GM12878 (cell line): ENCODE measurements at regions not wholly inside any gene's neighbourhood (a gene's known extent, or its start where the extent isn't known, plus 50 kb on each side); places are given as distances from the start of the nearest gene placed in this dataset.
"Not testable (repeated sequence)": the region's sequence is repeated elsewhere in the genome, so short reads cannot be mapped to it uniquely, and the experiment has no call there.

Experiments used
- ATAC-seq: fragments of 200-7000 bp; cut with Tn5 transposase; 3 replicates; pipeline ENCODE4 v1.9.1; 2020; ENCODE audit warnings: mild to moderate bottlenecking, moderate library complexity
- BruUV-seq: library from RNA; stranded (reverse); fragments of 400-500 nt; replicated peaks from 2 replicates; lab custom pipeline; 2021; lab: Mats Ljungman, UMichigan
- CTCF ChIA-PET: fragments of 300-600 bp; sonication (Branson Sonifier 250); formaldehyde crosslinking; extraction: SDS; loops from one replicate; lab custom pipeline; 2021; ENCODE audit warnings: inconsistent platforms; lab: Yijun Ruan, JAX
- POLR2A ChIA-PET: fragments of 350-600 bp; formaldehyde crosslinking; extraction: SDS; loops from one replicate; lab custom pipeline; 2021; ENCODE audit warnings: inconsistent platforms; lab: Charles Lee
- RAD21 ChIA-PET: fragments of 300-600 bp; sonication (Branson Sonifier 250); formaldehyde crosslinking; loops from one replicate; lab custom pipeline; 2023; ENCODE audit warnings: antibody characterized with exemption; ENCODE audit not compliant: unreplicated experiment; lab: Charles Lee
- SMC1A ChIA-PET: fragments of 300-600 bp; sonication (Branson Sonifier 250); formaldehyde crosslinking; loops from one replicate; lab custom pipeline; 2023; ENCODE audit not compliant: unreplicated experiment, uncharacterized antibody; lab: Charles Lee
- DNase-seq: peaks from one replicate; pipeline ENCODE4 v3.0.0-alpha.2; 2011; ENCODE audit warnings: low read depth, low spot score
- FAIRE-seq: peaks from 3 replicates; lab custom pipeline; 2011; peaks lifted over from hg19 to GRCh38; lab: Jason Lieb, UNC
- H2AFZ ChIP-seq: 2 replicates; pipeline ENCODE4 v1.6.0; 2011; ENCODE audit warnings: low read depth, low read length, control low read depth; ENCODE audit not compliant: control insufficient read depth
- H3K27ac ChIP-seq: 2 replicates; pipeline ENCODE4 v1.5.1; 2011; ENCODE audit warnings: control low read depth; ENCODE audit not compliant: control insufficient read depth, insufficient read depth
- H3K27me3 ChIP-seq, 2 experiments: replicated peaks in 1 of 2; 2 replicates each; pipeline versions ENCODE4 v1.6.0 to v1.6.1; 2011; ENCODE audit warnings: low read length in 1 of 2; ENCODE audit not compliant: control insufficient read depth in 2 of 2, insufficient read depth in 2 of 2
- H3K36me3 ChIP-seq, 2 experiments: 2 replicates each; pipeline ENCODE4 v1.5.1; 2011; ENCODE audit warnings: low read length in 1 of 2; ENCODE audit not compliant: control insufficient read depth in 2 of 2, insufficient read depth in 2 of 2
- H3K4me1 ChIP-seq: 2 replicates; pipeline ENCODE4 v1.6.1; 2011; ENCODE audit warnings: mild to moderate bottlenecking, low read length, moderate library complexity, mixed read lengths; ENCODE audit not compliant: control insufficient read depth, insufficient read depth
- H3K4me2 ChIP-seq: 2 replicates; pipeline ENCODE4 v1.6.0; 2011; ENCODE audit warnings: control low read depth; ENCODE audit not compliant: control insufficient read depth, insufficient read depth
- H3K4me3 ChIP-seq: fragments of 200-600 bp; sonication (generic); 2 replicates; pipeline ENCODE4 v1.5.1; 2016
- H3K79me2 ChIP-seq: 2 replicates; pipeline ENCODE4 v1.6.0; 2011; ENCODE audit warnings: low read length; ENCODE audit not compliant: control insufficient read depth, insufficient read depth
- H3K9ac ChIP-seq: 2 replicates; pipeline ENCODE4 v1.8.0; 2011; ENCODE audit warnings: low read length, control low read depth, mixed read lengths; ENCODE audit not compliant: control insufficient read depth, insufficient read depth
- H3K9me3 ChIP-seq: replicated peaks from 3 replicates; pipeline ENCODE4 v1.5.1; 2011; ENCODE audit warnings: mild to moderate bottlenecking, low read length; ENCODE audit not compliant: control insufficient read depth, insufficient read depth
- H4K20me1 ChIP-seq: 2 replicates; pipeline ENCODE4 v1.6.0; 2011; ENCODE audit not compliant: control insufficient read depth, insufficient read depth
- ASH2L ChIP-seq: fragments of 300-600, 200-600 bp; sonication (generic); IDR thresholded peaks from 2 replicates; pipeline ENCODE4 v1.6.1; 2017; ENCODE audit warnings: low read depth, mild to moderate bottlenecking, borderline replicate concordance
- NR2C2 ChIP-seq: IDR thresholded peaks from 2 replicates; pipeline ENCODE4 v1.6.1; 2011; ENCODE audit warnings: borderline replicate concordance, low read depth; ENCODE audit not compliant: control insufficient read depth, insufficient read length
- PML ChIP-seq: IDR thresholded peaks from 2 replicates; pipeline ENCODE4 v1.6.1; 2012; ENCODE audit warnings: low read length, inconsistent platforms
- RB1 ChIP-seq: fragments of 450-650 bp; formaldehyde crosslinking; IDR thresholded peaks from 2 replicates; pipeline ENCODE4 v1.6.1; 2017; ENCODE audit warnings: mild to moderate bottlenecking, borderline replicate concordance
- SPI1 ChIP-seq: IDR thresholded peaks from 2 replicates; pipeline ENCODE4 v1.6.1; 2011; ENCODE audit warnings: low read depth, mild to moderate bottlenecking, low read length, moderate library complexity, borderline replicate concordance; ENCODE audit not compliant: insufficient read depth
- WGBS: methylation state at CpG from one replicate; pipeline ENCODE4 v1.1.6; 2016; ENCODE audit warnings: low lambda C conversion rate; ENCODE audit not compliant: insufficient replicate concordance, insufficient coverage; ENCODE audit errors: missing lambda C conversion rate; 5-methylcytosine and 5-hydroxymethylcytosine counted together
- in situ Hi-C: fragments of 300-500 bp; cut with MboI; formaldehyde crosslinking; loops from 9 replicates; pipeline ENCODE4 v1.14.3; 2018; ENCODE audit warnings: mixed read lengths
- intact Hi-C: fragments of 100-400 bp; cut with micrococcal nuclease; formaldehyde crosslinking; loops from one replicate; pipeline ENCODE4 v1.14.2; 2022; ENCODE audit not compliant: unreplicated experiment
- TF ChIP-seq, protein P1 (sequence below): IDR thresholded peaks from 2 replicates; pipeline ENCODE4 v1.6.1; 2012; ENCODE audit warnings: low read depth, low read length, improper control_type of control experiment
- TF ChIP-seq, protein P2 (sequence below): fragments of 450-650 bp; IDR thresholded peaks from 2 replicates; pipeline ENCODE4 v1.6.1; 2014; ENCODE audit warnings: mild to moderate bottlenecking

DNA sequence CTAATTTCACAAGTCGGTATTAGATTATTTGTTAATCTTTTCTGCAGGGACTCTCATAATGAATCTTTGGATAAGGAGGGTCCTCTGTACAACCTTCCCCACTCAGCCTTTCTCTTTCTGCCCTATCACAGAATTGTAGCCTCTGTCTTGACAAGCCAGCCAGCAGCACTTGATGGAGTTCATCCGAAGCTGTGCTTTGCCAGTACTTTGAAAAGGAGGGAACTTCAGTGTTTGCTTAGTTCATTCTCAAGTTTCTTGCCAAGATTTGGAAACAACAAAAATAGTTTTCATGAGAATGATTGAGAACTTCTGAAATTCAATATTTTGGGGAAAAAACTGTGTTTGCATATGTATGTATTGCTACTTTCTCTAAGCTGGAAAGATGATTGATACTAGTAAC lies 69.3 kb upstream of the HMGB1 start:
- SMC1A ChIA-PET, result interaction anchor here (1.2 kb wide), 1 partner anchor 31 kb away, joined by 5 read pairs; no protein-coding TSS in a partner anchor
- no TSS peak for BruUV-seq
- CTCF ChIA-PET, result interaction anchor here (1.0 kb wide), 1 partner anchor 13 kb away, joined by 4 read pairs; no protein-coding TSS in a partner anchor
- ATAC-seq (no peak), FAIRE-seq (no peak), DNase-seq (no peak)
- no peak overlapping the region for H3K4me2 ChIP-seq
- 95% methylated on average over 2 of the region's 2 CpGs for WGBS
- intact Hi-C loops (no loop called here), in situ Hi-C loops (no loop called here)
- TF ChIP-seq RB1 (no peak), ASH2L (no peak)
- TF ChIP-seq, protein P1, sequence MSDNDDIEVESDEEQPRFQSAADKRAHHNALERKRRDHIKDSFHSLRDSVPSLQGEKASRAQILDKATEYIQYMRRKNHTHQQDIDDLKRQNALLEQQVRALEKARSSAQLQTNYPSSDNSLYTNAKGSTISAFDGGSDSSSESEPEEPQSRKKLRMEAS, result no peak
- no peaks in the 10 kb centered on the region for H3K27me3 ChIP-seq
- POLR2A ChIA-PET, result no interaction called here
- H3K9ac ChIP-seq, result no peak overlapping the region
- no peak overlapping the region for H3K27ac ChIP-seq
- H3K4me3 ChIP-seq, result no peak overlapping the region
- no peaks in the 10 kb centered on the region for H3K36me3 ChIP-seq
- no peak overlapping the region for H2AFZ ChIP-seq
- RAD21 ChIA-PET, result no interaction called here
- no peaks in the 10 kb centered on the region for H3K9me3 ChIP-seq
- H4K20me1 ChIP-seq, result no peaks in the 10 kb centered on the region
- H3K79me2 ChIP-seq, result no peaks in the 10 kb centered on the region
- H3K4me1 ChIP-seq, result no peaks in the 10 kb centered on the region

DNA sequence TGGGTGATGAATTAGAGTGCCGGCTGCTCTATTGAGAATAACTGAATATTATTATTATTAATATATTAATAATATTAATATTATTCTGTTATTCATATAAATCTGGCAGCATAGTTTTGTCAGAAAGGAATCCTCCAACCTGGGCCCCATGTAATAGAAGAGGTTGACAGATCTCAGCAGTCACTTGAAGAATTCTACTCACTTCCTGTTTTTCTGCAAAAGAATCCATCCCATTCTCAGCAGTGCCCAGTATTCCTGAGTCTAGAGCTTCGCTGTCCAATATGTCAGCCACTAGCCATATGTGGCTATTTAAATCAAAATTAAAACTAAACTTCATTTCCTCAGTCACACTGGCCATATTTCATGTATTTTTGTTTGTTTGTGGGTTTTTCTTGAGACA lies 72.4 kb upstream of the USPL1 start:
- Histone ChIP-seq H3K4me2 (no peak overlapping the region), H3K36me3 (no peaks in the 10 kb centered on the region), H3K9ac (no peak overlapping the region), H3K9me3 (no peaks in the 10 kb centered on the region; the same call in 1 of the 3 replicates), H3K27me3 (no peaks in the 10 kb centered on the region), H3K4me1 (no peaks in the 10 kb centered on the region), H3K27ac (no peak overlapping the region), H3K4me3 (no peak overlapping the region), H2AFZ (no peak overlapping the region), H3K79me2 (no peaks in the 10 kb centered on the region), H4K20me1 (no peaks in the 10 kb centered on the region)
- peak; percentile 46; the same call in 1 of the 3 replicates for ATAC-seq
- 86% methylated on average over 2 of the region's 2 CpGs for WGBS
- DNase-seq, result no peak
- ChIA-PET SMC1A (no interaction called here), POLR2A (no interaction called here), RAD21 (no interaction called here), CTCF (no interaction called here)
- FAIRE-seq, result no peak
- TF ChIP-seq SPI1 (peak; percentile 85), NR2C2 (no peak), PML (no peak)
- TF ChIP-seq, protein P2, sequence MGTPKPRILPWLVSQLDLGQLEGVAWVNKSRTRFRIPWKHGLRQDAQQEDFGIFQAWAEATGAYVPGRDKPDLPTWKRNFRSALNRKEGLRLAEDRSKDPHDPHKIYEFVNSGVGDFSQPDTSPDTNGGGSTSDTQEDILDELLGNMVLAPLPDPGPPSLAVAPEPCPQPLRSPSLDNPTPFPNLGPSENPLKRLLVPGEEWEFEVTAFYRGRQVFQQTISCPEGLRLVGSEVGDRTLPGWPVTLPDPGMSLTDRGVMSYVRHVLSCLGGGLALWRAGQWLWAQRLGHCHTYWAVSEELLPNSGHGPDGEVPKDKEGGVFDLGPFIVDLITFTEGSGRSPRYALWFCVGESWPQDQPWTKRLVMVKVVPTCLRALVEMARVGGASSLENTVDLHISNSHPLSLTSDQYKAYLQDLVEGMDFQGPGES, result no peak
- in situ Hi-C loops, result no loop called here
- intact Hi-C loops, result no loop called here
- BruUV-seq, result no TSS peak

DNA sequence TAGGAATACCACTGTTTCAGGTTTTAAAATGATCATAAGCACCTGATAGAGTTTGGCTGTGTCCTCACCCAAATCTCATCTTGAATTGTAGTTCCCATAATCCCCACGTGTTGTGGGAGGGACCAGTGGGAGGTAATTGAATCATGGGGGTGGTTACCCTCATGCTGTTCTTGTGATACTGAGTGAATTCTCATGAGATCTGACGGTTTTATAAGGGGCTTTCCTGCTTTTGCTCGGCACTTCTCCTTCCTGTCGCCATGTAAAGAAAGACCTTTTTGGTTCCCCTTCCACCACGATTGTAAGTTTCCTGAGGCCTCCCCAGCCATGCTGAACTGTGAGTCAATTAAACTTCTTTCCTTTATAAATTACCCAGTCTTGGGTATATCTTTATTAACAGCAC lies 69.7 kb upstream of the USPL1 start:
- H3K27ac ChIP-seq, intact Hi-C loops, CTCF ChIA-PET, H3K36me3 ChIP-seq, H2AFZ ChIP-seq, POLR2A ChIA-PET, H3K4me2 ChIP-seq, RAD21 ChIA-PET, BruUV-seq, DNase-seq, in situ Hi-C loops, FAIRE-seq, H3K79me2 ChIP-seq, H3K27me3 ChIP-seq, H3K9ac ChIP-seq, H3K4me1 ChIP-seq, SMC1A ChIA-PET, H3K4me3 ChIP-seq, H3K9me3 ChIP-seq, H4K20me1 ChIP-seq: not testable (repeated sequence)
- peak; percentile 36 for ATAC-seq
- WGBS, result 20% methylated on average over 5 of the region's 5 CpGs
